Uterus (tissue), 2 donors: ENCODE measurements at regions not wholly inside any gene's neighbourhood (a gene's known extent, or its start where the extent isn't known, plus 50 kb on each side); places are given as distances from the start of the nearest gene placed in this dataset.
"Not testable (repeated sequence)": the region's sequence is repeated elsewhere in the genome, so short reads cannot be mapped to it uniquely, and the experiment has no call there.

Experiments
- POLR2A ChIP-seq, 2 donors: fragments of 450-650 bp; IDR thresholded peaks; one replicate each; pipeline ENCODE4 v1.6.1; 2016; ENCODE audit warnings: antibody characterized with exemption in 2 of 2, mild to moderate bottlenecking in 1 of 2, moderate library complexity in 1 of 2
- TF ChIP-seq, protein P1 (sequence below), 4 experiments: fragments of 200-600 bp in 2 of 4; fragments of 450-650 bp in 2 of 4; sonication (generic) in 2 of 4; IDR thresholded peaks; one replicate each; pipeline ENCODE4 v1.5.1; 2016 to 2019; ENCODE audit warnings: antibody characterized with exemption in 4 of 4, mild to moderate bottlenecking in 2 of 4, moderate library complexity in 1 of 4

DNA sequence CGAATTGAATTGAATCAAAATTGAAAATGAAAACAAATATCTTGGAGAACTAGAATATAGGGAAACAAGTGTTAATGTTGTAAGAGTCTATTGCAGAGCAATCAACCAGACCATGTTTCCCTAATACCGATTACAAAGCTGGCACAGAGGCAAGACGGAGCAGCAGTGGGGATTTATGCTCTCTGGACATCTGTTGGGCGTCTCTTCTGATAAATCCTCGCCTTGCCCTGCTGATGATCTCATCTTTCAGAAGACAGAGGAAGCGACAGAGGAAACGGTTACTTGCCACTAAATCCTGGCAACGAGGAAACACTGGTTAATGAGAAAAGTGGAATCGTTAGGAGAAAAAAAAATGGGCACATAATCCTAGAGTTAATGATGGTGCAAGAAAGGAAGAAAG is 112.4 kb upstream of the RRN3 start:
- not testable (repeated sequence) for TF ChIP-seq POLR2A (IDR thresholded peaks at IDR 0.05)
- TF ChIP-seq, protein P1, sequence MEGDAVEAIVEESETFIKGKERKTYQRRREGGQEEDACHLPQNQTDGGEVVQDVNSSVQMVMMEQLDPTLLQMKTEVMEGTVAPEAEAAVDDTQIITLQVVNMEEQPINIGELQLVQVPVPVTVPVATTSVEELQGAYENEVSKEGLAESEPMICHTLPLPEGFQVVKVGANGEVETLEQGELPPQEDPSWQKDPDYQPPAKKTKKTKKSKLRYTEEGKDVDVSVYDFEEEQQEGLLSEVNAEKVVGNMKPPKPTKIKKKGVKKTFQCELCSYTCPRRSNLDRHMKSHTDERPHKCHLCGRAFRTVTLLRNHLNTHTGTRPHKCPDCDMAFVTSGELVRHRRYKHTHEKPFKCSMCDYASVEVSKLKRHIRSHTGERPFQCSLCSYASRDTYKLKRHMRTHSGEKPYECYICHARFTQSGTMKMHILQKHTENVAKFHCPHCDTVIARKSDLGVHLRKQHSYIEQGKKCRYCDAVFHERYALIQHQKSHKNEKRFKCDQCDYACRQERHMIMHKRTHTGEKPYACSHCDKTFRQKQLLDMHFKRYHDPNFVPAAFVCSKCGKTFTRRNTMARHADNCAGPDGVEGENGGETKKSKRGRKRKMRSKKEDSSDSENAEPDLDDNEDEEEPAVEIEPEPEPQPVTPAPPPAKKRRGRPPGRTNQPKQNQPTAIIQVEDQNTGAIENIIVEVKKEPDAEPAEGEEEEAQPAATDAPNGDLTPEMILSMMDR (IDR thresholded peaks at IDR 0.05) = not testable (repeated sequence)
